ENCODE measurements at regions not wholly inside any gene's neighbourhood (a gene's known extent, or its start where the extent isn't known, plus 50 kb on each side); places are given as distances from the start of the nearest gene placed in this dataset.

GRCh38 chr16:47905771-47906170 lies 250.0 kb downstream of the ABCC12 start:
- H3K36me3 ChIP-seq (ENCODE audit: control insufficient read depth, insufficient read depth, low read length), result no peaks in the 10 kb centered on the region
- H3K4me3 ChIP-seq (ENCODE audit: low read depth in 2 of 2, low read length in 2 of 2), result no peak overlapping the region
- POLR2A ChIA-PET, result no interaction called here
- DNase-seq (ENCODE audit: low read depth, low spot score), result no peak
- ATAC-seq, result no peak
- no peaks in the 10 kb centered on the region for H3K27me3 ChIP-seq (ENCODE audit: control insufficient read depth, insufficient read depth, low read length)
- no peak for TF ChIP-seq POLR2AphosphoS5 (IDR thresholded peaks at IDR 0.05; ENCODE audit: low read depth, low read length)
- no peak for TF ChIP-seq TCF7L2 (IDR thresholded peaks at IDR 0.05; ENCODE audit: low read depth, low read length)
- TF ChIP-seq REST (IDR thresholded peaks at IDR 0.05; ENCODE audit: insufficient read depth in 1 of 2, low read depth in 2 of 2, low read length in 1 of 2), result no peak
- TF ChIP-seq SIN3A (IDR thresholded peaks at IDR 0.05; ENCODE audit: borderline replicate concordance, insufficient read depth, low read depth, low read length), result no peak
- TF ChIP-seq, protein P1, sequence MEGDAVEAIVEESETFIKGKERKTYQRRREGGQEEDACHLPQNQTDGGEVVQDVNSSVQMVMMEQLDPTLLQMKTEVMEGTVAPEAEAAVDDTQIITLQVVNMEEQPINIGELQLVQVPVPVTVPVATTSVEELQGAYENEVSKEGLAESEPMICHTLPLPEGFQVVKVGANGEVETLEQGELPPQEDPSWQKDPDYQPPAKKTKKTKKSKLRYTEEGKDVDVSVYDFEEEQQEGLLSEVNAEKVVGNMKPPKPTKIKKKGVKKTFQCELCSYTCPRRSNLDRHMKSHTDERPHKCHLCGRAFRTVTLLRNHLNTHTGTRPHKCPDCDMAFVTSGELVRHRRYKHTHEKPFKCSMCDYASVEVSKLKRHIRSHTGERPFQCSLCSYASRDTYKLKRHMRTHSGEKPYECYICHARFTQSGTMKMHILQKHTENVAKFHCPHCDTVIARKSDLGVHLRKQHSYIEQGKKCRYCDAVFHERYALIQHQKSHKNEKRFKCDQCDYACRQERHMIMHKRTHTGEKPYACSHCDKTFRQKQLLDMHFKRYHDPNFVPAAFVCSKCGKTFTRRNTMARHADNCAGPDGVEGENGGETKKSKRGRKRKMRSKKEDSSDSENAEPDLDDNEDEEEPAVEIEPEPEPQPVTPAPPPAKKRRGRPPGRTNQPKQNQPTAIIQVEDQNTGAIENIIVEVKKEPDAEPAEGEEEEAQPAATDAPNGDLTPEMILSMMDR (IDR thresholded peaks at IDR 0.05), result no peak
- BruUV-seq (replicated peaks), result no TSS peak
- in situ Hi-C loops (cut with HindIII; ENCODE audit: low pct_unique_long_range_greater_than_20kb, low sequenced_read_pairs) (no loop called here), intact Hi-C loops (cut with micrococcal nuclease; ENCODE audit: unreplicated experiment) (no loop called here)
- H3K4me1 ChIP-seq (ENCODE audit: control insufficient read depth, insufficient read depth, low read length), result no peaks in the 10 kb centered on the region
- CTCF ChIA-PET, result no interaction called here
- no peak overlapping the region for H3K27ac ChIP-seq (ENCODE audit: low read length)
- H3K9me3 ChIP-seq (ENCODE audit: control insufficient read depth, insufficient read depth, low read depth, low read length), result no peaks in the 10 kb centered on the region

GRCh38 chr16:47904691-47905090 lies 251.1 kb downstream of the ABCC12 start:
- DNase-seq (ENCODE audit: low read depth, low spot score) (no peak), ATAC-seq (no peak)
- Histone ChIP-seq H3K27ac (ENCODE audit: low read length) (no peak overlapping the region), H3K27me3 (ENCODE audit: control insufficient read depth, insufficient read depth, low read length) (no peaks in the 10 kb centered on the region), H3K9me3 (ENCODE audit: control insufficient read depth, insufficient read depth, low read depth, low read length) (no peaks in the 10 kb centered on the region), H3K4me3 (ENCODE audit: low read depth in 2 of 2, low read length in 2 of 2) (no peak overlapping the region), H3K4me1 (ENCODE audit: control insufficient read depth, insufficient read depth, low read length) (no peaks in the 10 kb centered on the region), H3K36me3 (ENCODE audit: control insufficient read depth, insufficient read depth, low read length) (no peaks in the 10 kb centered on the region)
- TF ChIP-seq, protein P1 (IDR thresholded peaks at IDR 0.05), result no peak
- no peak for TF ChIP-seq SIN3A (IDR thresholded peaks at IDR 0.05; ENCODE audit: borderline replicate concordance, insufficient read depth, low read depth, low read length)
- no peak for TF ChIP-seq TCF7L2 (IDR thresholded peaks at IDR 0.05; ENCODE audit: low read depth, low read length)
- TF ChIP-seq REST (IDR thresholded peaks at IDR 0.05; ENCODE audit: insufficient read depth in 1 of 2, low read depth in 2 of 2, low read length in 1 of 2), result no peak
- TF ChIP-seq POLR2AphosphoS5 (IDR thresholded peaks at IDR 0.05; ENCODE audit: low read depth, low read length), result no peak
- intact Hi-C loops (cut with micrococcal nuclease; ENCODE audit: unreplicated experiment), result no loop called here
- in situ Hi-C loops (cut with HindIII; ENCODE audit: low pct_unique_long_range_greater_than_20kb, low sequenced_read_pairs), result no loop called here
- ChIA-PET POLR2A (no interaction called here), CTCF (no interaction called here)
- BruUV-seq (replicated peaks), result no TSS peak
